H1 (cell line): ENCODE measurements at regions not wholly inside any gene's neighbourhood (a gene's known extent, or its start where the extent isn't known, plus 50 kb on each side); places are given as distances from the start of the nearest gene placed in this dataset.

Source experiments
- CTCF ChIA-PET: fragments of 300-600 bp; sonication (Branson Sonifier 250); formaldehyde crosslinking; loops from one replicate; lab custom pipeline; 2021; ENCODE audit not compliant: partially characterized antibody; lab: Charles Lee
- POLR2A ChIA-PET: fragments of 300-600 bp; sonication (Branson Sonifier 250); formaldehyde crosslinking; loops from one replicate; lab custom pipeline; 2021; ENCODE audit warnings: inconsistent platforms; ENCODE audit not compliant: partially characterized antibody; lab: Charles Lee
- DNase-seq, 2 experiments: peaks; one replicate each; pipeline versions ENCODE4 v3.0.0 to v3.0.0-alpha.2; 2010 to 2022; ENCODE audit warnings: low spot score in 2 of 2, low read depth in 1 of 2, mixed read lengths in 1 of 2
- FAIRE-seq: peaks from 2 replicates; lab custom pipeline; 2011; peaks lifted over from hg19 to GRCh38; lab: Jason Lieb, UNC
- H2AFZ ChIP-seq: 2 replicates; pipeline ENCODE4 v1.8.1; 2012; ENCODE audit warnings: low read length, inconsistent platforms
- H2AK5ac ChIP-seq: 2 replicates; pipeline ENCODE4 v1.6.1; 2013; ENCODE audit warnings: low read depth, low read length
- H2BK120ac ChIP-seq: replicated peaks from 2 replicates; pipeline ENCODE3; 2013; ENCODE audit warnings: low read depth, low read length, inconsistent platforms
- H2BK12ac ChIP-seq: 2 replicates; pipeline ENCODE4 v1.6.1; 2013; ENCODE audit warnings: low read depth, low read length
- H2BK15ac ChIP-seq: 2 replicates; pipeline ENCODE4 v1.6.1; 2013; ENCODE audit warnings: low read length
- H2BK20ac ChIP-seq: 2 replicates; pipeline ENCODE4 v1.6.1; 2013; ENCODE audit warnings: low read length
- H2BK5ac ChIP-seq: 2 replicates; pipeline ENCODE4 v1.6.1; 2013; ENCODE audit warnings: low read depth, low read length
- H3K14ac ChIP-seq: 2 replicates; pipeline ENCODE4 v1.6.1; 2013; ENCODE audit warnings: inconsistent platforms; ENCODE audit not compliant: insufficient read length
- H3K18ac ChIP-seq: 2 replicates; pipeline ENCODE4 v1.6.1; 2013; ENCODE audit warnings: low read length; ENCODE audit errors: extremely low read depth
- H3K23ac ChIP-seq: 2 replicates; pipeline ENCODE4 v1.6.1; 2013; ENCODE audit warnings: inconsistent platforms; ENCODE audit not compliant: insufficient read length
- H3K23me2 ChIP-seq: 2 replicates; pipeline ENCODE4 v1.6.1; 2013; ENCODE audit warnings: low read depth, low read length
- H3K27ac ChIP-seq: 2 replicates; pipeline ENCODE4 v1.6.1; 2011; ENCODE audit warnings: low read depth, low read length, inconsistent platforms
- H3K27me3 ChIP-seq, 4 experiments: replicated peaks in 1 of 4; 1 replicate in 1 of 4; 2 replicates in 3 of 4; pipeline versions ENCODE4 v1.6.1 to v1.8.1; 2011 to 2013; ENCODE audit warnings: low read length in 3 of 4, mild to moderate bottlenecking in 3 of 4, inconsistent platforms in 2 of 4, mixed read lengths in 2 of 4, moderate library complexity in 1 of 4; ENCODE audit not compliant: control insufficient read depth in 3 of 4, insufficient read depth in 3 of 4; ENCODE audit errors: extremely low read depth in 1 of 4
- H3K36me3 ChIP-seq, 4 experiments: 2 replicates each; pipeline versions ENCODE4 v1.6.1 to v1.8.1; 2011 to 2013; ENCODE audit warnings: mild to moderate bottlenecking in 4 of 4, low read length in 3 of 4, moderate library complexity in 2 of 4, control low read depth in 1 of 4, inconsistent platforms in 1 of 4; ENCODE audit not compliant: insufficient read depth in 4 of 4, control insufficient read depth in 2 of 4
- H3K4ac ChIP-seq: replicated peaks from 2 replicates; pipeline ENCODE3; 2013; ENCODE audit warnings: low read length, low read depth, mixed read lengths, inconsistent platforms; ENCODE audit not compliant: insufficient read length
- H3K4me1 ChIP-seq, 4 experiments: replicated peaks in 1 of 4; 1 replicate in 1 of 4; 2 replicates in 3 of 4; pipeline versions ENCODE4 v1.6.1 to v1.8.1; 2011 to 2013; ENCODE audit warnings: low read length in 3 of 4, inconsistent platforms in 2 of 4, mixed read lengths in 1 of 4; ENCODE audit not compliant: insufficient read depth in 4 of 4, control insufficient read depth in 3 of 4
- H3K4me2 ChIP-seq, 2 experiments: 2 replicates each; pipeline versions ENCODE4 v1.6.1 to v1.8.1; 2011 to 2013; ENCODE audit warnings: low read depth in 2 of 2, low read length in 2 of 2, control low read depth in 1 of 2, inconsistent platforms in 1 of 2, mild to moderate bottlenecking in 1 of 2; ENCODE audit not compliant: insufficient read depth in 1 of 2
- H3K4me3 ChIP-seq, 4 experiments: fragments of 200-600, 300-600 bp in 1 of 4; sonication (generic), shearing (Covaris generic), sonication (Bioruptor Twin) in 1 of 4; 2 replicates each; pipeline versions ENCODE4 v1.5.1 to v1.8.1; 2011 to 2016; ENCODE audit warnings: low read length in 4 of 4, low read depth in 3 of 4, control low read depth in 2 of 4, inconsistent platforms in 2 of 4, mild to moderate bottlenecking in 2 of 4, mixed read lengths in 1 of 4, moderate library complexity in 1 of 4; ENCODE audit not compliant: insufficient read depth in 2 of 4; ENCODE audit errors: extremely low read depth in 1 of 4
- H3K56ac ChIP-seq: replicated peaks from 2 replicates; pipeline ENCODE3; 2013; ENCODE audit warnings: low read depth, mild to moderate bottlenecking, mixed read lengths, low read length, inconsistent platforms; ENCODE audit not compliant: insufficient read length
- H3K79me1 ChIP-seq: 2 replicates; pipeline ENCODE4 v1.6.1; 2013; ENCODE audit warnings: low read depth, low read length, control low read depth
- H3K79me2 ChIP-seq, 2 experiments: 2 replicates each; pipeline versions ENCODE4 v1.6.1 to v1.8.1; 2012 to 2013; ENCODE audit warnings: low read length in 2 of 2, mild to moderate bottlenecking in 2 of 2, inconsistent platforms in 1 of 2; ENCODE audit not compliant: insufficient read depth in 2 of 2, control insufficient read depth in 1 of 2
- H3K9ac ChIP-seq, 4 experiments: replicated peaks in 1 of 4; 1 replicate in 1 of 4; 2 replicates in 3 of 4; pipeline versions ENCODE4 v1.6.1 to v1.8.1; 2011 to 2013; ENCODE audit warnings: low read depth in 3 of 4, low read length in 3 of 4, control low read depth in 2 of 4, mild to moderate bottlenecking in 2 of 4, moderate library complexity in 2 of 4, inconsistent platforms in 1 of 4; ENCODE audit errors: extremely low read depth in 1 of 4
- H3K9me3 ChIP-seq, 2 experiments: 2 replicates each; pipeline versions ENCODE4 v1.6.1 to v1.8.1; 2012 to 2013; ENCODE audit warnings: mild to moderate bottlenecking in 2 of 2, moderate library complexity in 2 of 2, control low read depth in 1 of 2, inconsistent platforms in 1 of 2, low read depth in 1 of 2, low read length in 1 of 2, mixed read lengths in 1 of 2; ENCODE audit not compliant: insufficient read depth in 2 of 2
- H4K20me1 ChIP-seq, 2 experiments: replicated peaks in 1 of 2; 2 replicates each; pipeline versions ENCODE3 to v1.8.1; 2011 to 2013; ENCODE audit warnings: inconsistent platforms in 2 of 2, low read length in 2 of 2, mild to moderate bottlenecking in 1 of 2; ENCODE audit not compliant: insufficient read depth in 2 of 2, control insufficient read depth in 1 of 2
- H4K5ac ChIP-seq: 2 replicates; pipeline ENCODE4 v1.6.1; 2013; ENCODE audit warnings: low read length, low read depth, mixed read lengths, inconsistent platforms; ENCODE audit not compliant: insufficient read length
- H4K8ac ChIP-seq: 2 replicates; pipeline ENCODE4 v1.8.0; 2013; ENCODE audit warnings: mild to moderate bottlenecking, moderate library complexity, low read length, inconsistent platforms; ENCODE audit not compliant: insufficient read depth; ENCODE audit errors: extremely low read depth
- H4K91ac ChIP-seq: replicated peaks from 2 replicates; pipeline ENCODE3; 2013; ENCODE audit warnings: low read length, mixed read lengths, inconsistent platforms; ENCODE audit not compliant: insufficient read length
- JUN ChIP-seq: IDR thresholded peaks from 2 replicates; pipeline ENCODE4 v1.6.1; 2011; ENCODE audit warnings: low read depth, mild to moderate bottlenecking, improper control_type of control experiment, low read length
- MAFK ChIP-seq: IDR thresholded peaks from 2 replicates; pipeline ENCODE4 v1.6.1; 2012; ENCODE audit warnings: low read depth, mild to moderate bottlenecking, improper control_type of control experiment, low read length
- WGBS, 2 experiments: shearing (Covaris generic) in 1 of 2; methylation state at CpG; one replicate each; pipeline versions ENCODE4 v1.1.6 to v1.1.7; 2013 to 2015; ENCODE audit warnings: low lambda C conversion rate in 2 of 2, mixed read lengths in 2 of 2, inconsistent platforms in 1 of 2, low coverage in 1 of 2, missing lambda C conversion rate in 1 of 2; ENCODE audit not compliant: insufficient replicate concordance in 2 of 2, insufficient coverage in 1 of 2, insufficient read length in 1 of 2; ENCODE audit errors: extremely low coverage in 1 of 2, missing lambda C conversion rate in 1 of 2; 5-methylcytosine and 5-hydroxymethylcytosine counted together

DNA sequence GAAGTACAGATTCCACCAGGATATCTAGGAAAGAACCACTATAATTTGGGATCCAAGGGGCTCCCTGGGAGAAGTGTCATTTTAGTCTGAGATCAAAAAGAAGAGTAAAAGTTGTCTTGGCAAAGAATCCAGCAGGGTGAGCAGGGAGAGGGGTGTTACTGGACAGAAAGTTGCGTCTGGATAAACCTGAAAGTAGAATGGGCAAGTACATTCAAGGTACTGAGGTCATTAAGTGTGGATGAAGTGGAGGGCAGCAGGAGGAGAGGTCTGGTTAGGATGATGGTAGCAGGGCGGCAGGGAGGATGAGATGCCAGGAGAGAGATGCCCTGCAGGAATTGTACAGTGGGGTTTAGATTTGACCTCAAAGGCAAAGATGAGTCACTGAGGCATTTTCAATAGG, 253.3 kb downstream of the KLF13 start:
- Histone ChIP-seq H3K79me1 (no peaks in the 10 kb centered on the region), H4K91ac (no peak overlapping the region), H3K27ac (no peak overlapping the region), H3K9ac (no peak overlapping the region), H2AK5ac (no peak overlapping the region), H3K14ac (no peak overlapping the region), H2BK15ac (no peak overlapping the region), H3K18ac (no peak overlapping the region), H4K5ac (no peak overlapping the region), H3K4me2 (no peak overlapping the region), H3K27me3 (no peaks in the 10 kb centered on the region), H3K9me3 (peaks cover 4 to 8% of the 10 kb centered on the region in 2 experiments; a peak in 2 of 4 replicates), H3K4me3 (no peak overlapping the region), H2BK5ac (no peak overlapping the region), H3K4ac (no peak overlapping the region), H3K23ac (no peak overlapping the region), H2BK20ac (no peak overlapping the region), H3K23me2 (no peaks in the 10 kb centered on the region; the same call in 1 of the 2 replicates), H3K56ac (no peak overlapping the region), H2BK12ac (no peak overlapping the region), H2AFZ (no peak overlapping the region), H4K8ac (no peak overlapping the region), H3K36me3 (no peaks in the 10 kb centered on the region), H3K4me1 (peaks cover 0 to 4% (median under 1%) of the 10 kb centered on the region in 4 experiments; a peak in 3 of 7 replicates), H4K20me1 (no peaks in the 10 kb centered on the region), H3K79me2 (no peaks in the 10 kb centered on the region), H2BK120ac (no peak overlapping the region)
- 88% methylated on average over 2 of the region's 2 CpGs; no CpG with 5 or more reads in 1 of the 2 experiments for WGBS, 2 experiments
- ChIA-PET CTCF (no interaction called here), POLR2A (no interaction called here)
- DNase-seq (no peak), FAIRE-seq (no peak)
- TF ChIP-seq MAFK (no peak), JUN (no peak)
